Transverse colon (tissue), 4 donors: ENCODE measurements at regions not wholly inside any gene's neighbourhood (a gene's known extent, or its start where the extent isn't known, plus 50 kb on each side); places are given as distances from the start of the nearest gene placed in this dataset.
A peak's percentile ranks its signal among the peaks of the same experiment; 100 is the strongest.

Source experiments
- DNase-seq: peaks from one replicate; pipeline ENCODE4 v3.0.0-alpha.2; 2019
- H3K27ac ChIP-seq, 4 donors: fragments of 200-600 bp; sonication (generic); 2 replicates each; pipeline ENCODE4 v1.5.1; 2016 to 2018; ENCODE audit warnings: inconsistent platforms in 4 of 4
- H3K27me3 ChIP-seq: fragments of 200-600 bp; sonication (generic); 2 replicates; pipeline ENCODE4 v1.5.1; 2017; ENCODE audit warnings: inconsistent platforms
- H3K36me3 ChIP-seq, 4 donors: fragments of 200-600 bp; sonication (generic); 2 replicates each; pipeline ENCODE4 v1.5.1; 2017 to 2019; ENCODE audit warnings: inconsistent platforms in 4 of 4
- H3K4me1 ChIP-seq, 4 donors: fragments of 200-600 bp; sonication (generic); 2 replicates each; pipeline ENCODE4 v1.5.1; 2017 to 2020; ENCODE audit warnings: inconsistent platforms in 4 of 4
- H3K4me3 ChIP-seq, 4 donors: fragments of 200-600 bp; sonication (generic); 1 replicate in 1 of 4; 2 replicates in 3 of 4; pipeline versions ENCODE4 v1.5.1 to v1.6.1; 2017 to 2019; ENCODE audit warnings: inconsistent platforms in 4 of 4
- H3K9me3 ChIP-seq, 2 donors: fragments of 200-600 bp; sonication (generic); 2 replicates each; pipeline ENCODE4 v1.5.1; 2017 to 2019; ENCODE audit warnings: inconsistent platforms in 2 of 2
- EP300 ChIP-seq: sonication (generic); formaldehyde crosslinking; IDR thresholded peaks from one replicate; pipeline ENCODE4 v1.6.1; 2017; ENCODE audit warnings: antibody characterized with exemption, low read depth
- POLR2A ChIP-seq: fragments of 450-650 bp; IDR thresholded peaks from one replicate; pipeline ENCODE4 v1.6.1; 2016; ENCODE audit warnings: antibody characterized with exemption, mild to moderate bottlenecking, moderate library complexity
- POLR2AphosphoS5 ChIP-seq, 3 donors: sonication (generic); formaldehyde crosslinking; IDR thresholded peaks; one replicate each; pipeline ENCODE4 v1.6.1; 2016; ENCODE audit warnings: antibody characterized with exemption in 3 of 3
- WGBS, 2 donors: methylation state at CpG; one replicate each; pipeline ENCODE4 v1.1.5; 2018; ENCODE audit warnings: low coverage in 1 of 2; 5-methylcytosine and 5-hydroxymethylcytosine counted together
- in situ Hi-C, 4 donors: fragments of 200-750 bp; cut with MboI; loops; one replicate each; pipeline versions ENCODE4 v1.15.0 to v1.15.1; 2017; ENCODE audit warnings: low sequenced_read_pairs in 3 of 4, low pct_ligation_motif_present in 1 of 4, low pct_unique_long_range_greater_than_20kb in 1 of 4
- intact Hi-C: fragments of 100-400 bp; cut with DNase I; formaldehyde crosslinking; loops from one replicate; pipeline ENCODE4 v1.15.1; 2023; ENCODE audit warnings: low total_unique reads
- TF ChIP-seq, protein P1 (sequence below), 5 experiments: fragments of 200-600 bp in 3 of 5; fragments of 450-650 bp in 2 of 5; sonication (generic) in 3 of 5; IDR thresholded peaks; 1 replicate in 2 of 5; 2 replicates in 3 of 5; pipeline ENCODE4 v1.5.1; 2016 to 2017; ENCODE audit warnings: antibody characterized with exemption in 5 of 5, inconsistent platforms in 3 of 5, mild to moderate bottlenecking in 2 of 5, moderate library complexity in 1 of 5

DNA sequence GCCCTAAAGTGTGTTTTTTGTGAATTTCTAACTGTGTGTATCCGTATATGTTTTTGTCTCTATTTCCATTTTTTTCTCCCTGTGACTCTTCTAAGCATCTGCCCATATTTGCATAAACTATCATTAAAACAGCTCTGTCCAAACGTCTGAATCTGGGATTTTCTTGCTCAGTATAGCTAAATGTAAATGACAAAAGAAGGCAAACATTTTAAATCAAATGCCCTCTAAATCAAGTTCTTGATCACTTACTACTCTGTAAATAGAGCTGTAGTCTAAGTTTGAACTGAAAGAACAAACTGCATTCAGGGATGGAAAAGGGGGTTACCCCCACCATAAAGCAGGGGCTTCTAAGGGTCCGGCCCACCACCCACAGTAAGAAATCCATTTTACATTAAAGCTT, 432.0 kb upstream of the FAM241A start:
- Histone ChIP-seq H3K36me3 (no peaks in the 10 kb centered on the region), H3K4me1 (no peaks in the 10 kb centered on the region), H3K27ac (no peak overlapping the region), H3K9me3 (no peaks in the 10 kb centered on the region), H3K4me3 (no peak overlapping the region), H3K27me3 (no peaks in the 10 kb centered on the region)
- intact Hi-C loops = no loop called here
- 53 to 68% methylated on average over 2 to 3 of the region's 3 CpGs for WGBS, 2 donors
- no peak for DNase-seq
- in situ Hi-C loops = no loop called here
- TF ChIP-seq POLR2A = no peak
- TF ChIP-seq EP300 = no peak
- TF ChIP-seq, protein P1, sequence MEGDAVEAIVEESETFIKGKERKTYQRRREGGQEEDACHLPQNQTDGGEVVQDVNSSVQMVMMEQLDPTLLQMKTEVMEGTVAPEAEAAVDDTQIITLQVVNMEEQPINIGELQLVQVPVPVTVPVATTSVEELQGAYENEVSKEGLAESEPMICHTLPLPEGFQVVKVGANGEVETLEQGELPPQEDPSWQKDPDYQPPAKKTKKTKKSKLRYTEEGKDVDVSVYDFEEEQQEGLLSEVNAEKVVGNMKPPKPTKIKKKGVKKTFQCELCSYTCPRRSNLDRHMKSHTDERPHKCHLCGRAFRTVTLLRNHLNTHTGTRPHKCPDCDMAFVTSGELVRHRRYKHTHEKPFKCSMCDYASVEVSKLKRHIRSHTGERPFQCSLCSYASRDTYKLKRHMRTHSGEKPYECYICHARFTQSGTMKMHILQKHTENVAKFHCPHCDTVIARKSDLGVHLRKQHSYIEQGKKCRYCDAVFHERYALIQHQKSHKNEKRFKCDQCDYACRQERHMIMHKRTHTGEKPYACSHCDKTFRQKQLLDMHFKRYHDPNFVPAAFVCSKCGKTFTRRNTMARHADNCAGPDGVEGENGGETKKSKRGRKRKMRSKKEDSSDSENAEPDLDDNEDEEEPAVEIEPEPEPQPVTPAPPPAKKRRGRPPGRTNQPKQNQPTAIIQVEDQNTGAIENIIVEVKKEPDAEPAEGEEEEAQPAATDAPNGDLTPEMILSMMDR (IDR thresholded peaks at IDR 0.05) = no peak
- no peak for TF ChIP-seq POLR2AphosphoS5 (IDR thresholded peaks at IDR 0.05)

- WGBS, 2 donors = 33 to 56% methylated on average over 1 of the region's 1 CpG
- Histone ChIP-seq H3K4me3 (no peak overlapping the region), H3K9me3 (no peaks in the 10 kb centered on the region), H3K27ac (no peak overlapping the region), H3K27me3 (no peaks in the 10 kb centered on the region), H3K4me1 (no peaks in the 10 kb centered on the region), H3K36me3 (no peaks in the 10 kb centered on the region)
- in situ Hi-C loops = no loop called here
- TF ChIP-seq EP300 = no peak
- TF ChIP-seq, protein P1 (IDR thresholded peaks at IDR 0.05) = no peak
- TF ChIP-seq POLR2AphosphoS5 (IDR thresholded peaks at IDR 0.05) = no peak
- TF ChIP-seq POLR2A = no peak
- peak; percentile 7 for DNase-seq
- intact Hi-C loops = no loop called here
Observed at GRCh38 chr4:111717921-111718320, 427.3 kb upstream of the FAM241A start.

DNA sequence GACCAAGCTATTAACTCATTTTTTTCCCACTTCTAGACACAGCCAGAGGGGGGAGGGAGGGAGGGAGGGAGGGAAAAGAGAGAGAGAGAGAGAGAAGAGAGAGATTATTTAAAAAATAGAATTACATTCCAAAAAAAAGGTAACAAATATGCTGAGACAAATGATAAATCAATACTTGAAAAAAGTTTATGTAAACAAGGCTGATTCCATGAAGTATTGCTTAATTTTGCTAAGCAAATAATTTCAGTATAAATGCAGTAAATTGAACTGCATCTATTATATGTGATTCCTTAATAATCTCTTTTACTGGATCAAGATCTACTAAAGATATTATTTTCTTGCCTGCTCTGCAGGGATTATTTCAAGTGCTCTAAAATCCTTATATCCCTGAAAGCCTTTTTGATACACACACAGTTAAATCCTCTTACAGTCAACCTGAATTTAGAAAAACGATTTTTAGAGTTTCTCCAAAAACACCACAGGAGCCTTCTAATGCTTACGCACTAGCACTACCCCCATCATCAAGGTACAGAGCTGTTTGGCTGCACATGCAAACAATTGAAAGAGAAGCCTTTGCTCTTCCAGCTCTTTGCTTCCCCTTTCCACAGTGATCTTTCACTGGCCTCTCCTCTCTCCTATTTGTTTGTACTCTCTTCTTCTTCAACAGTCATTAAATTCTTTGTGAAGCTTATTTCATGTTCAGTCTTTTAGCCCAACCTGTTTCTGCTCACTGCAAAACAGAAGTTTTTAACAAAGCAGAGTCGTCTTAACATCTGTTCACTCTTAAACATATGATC, 426.3 kb upstream of the FAM241A start:
- Histone ChIP-seq H3K4me3 (no peak overlapping the region), H3K27me3 (no peaks in the 10 kb centered on the region), H3K27ac (no peak overlapping the region), H3K9me3 (no peaks in the 10 kb centered on the region), H3K36me3 (no peaks in the 10 kb centered on the region), H3K4me1 (no peaks in the 10 kb centered on the region)
- intact Hi-C loops = no loop called here
- in situ Hi-C loops = no loop called here
- TF ChIP-seq POLR2A (no peak), POLR2AphosphoS5 (IDR thresholded peaks at IDR 0.05) (no peak), EP300 (no peak)
- TF ChIP-seq, protein P1 (IDR thresholded peaks at IDR 0.05) = no peak
- DNase-seq = no peak
- 57% methylated on average over 3 of the region's 3 CpGs for WGBS, 2 donors

GRCh38 chr4:111720866-111721265, 424.4 kb upstream of the FAM241A start:
- Histone ChIP-seq H3K4me3 (no peak overlapping the region), H3K9me3 (no peaks in the 10 kb centered on the region), H3K27ac (no peak overlapping the region), H3K4me1 (no peaks in the 10 kb centered on the region), H3K27me3 (no peaks in the 10 kb centered on the region), H3K36me3 (no peaks in the 10 kb centered on the region)
- WGBS, 2 donors = 79 to 85% methylated on average over 2 to 4 of the region's 4 CpGs
- intact Hi-C loops = no loop called here
- TF ChIP-seq POLR2A = no peak
- TF ChIP-seq, protein P1 (IDR thresholded peaks at IDR 0.05) = no peak
- no peak for TF ChIP-seq EP300
- TF ChIP-seq POLR2AphosphoS5 (IDR thresholded peaks at IDR 0.05) = no peak
- in situ Hi-C loops = no loop called here
- DNase-seq = no peak
